Activated naive CD8-positive, alpha-beta T cell treated with anti-CD3 and anti-CD28 coated beads for 36 hours (primary cell): ENCODE measurements at regions not wholly inside any gene's neighbourhood (a gene's known extent, or its start where the extent isn't known, plus 50 kb on each side); places are given as distances from the start of the nearest gene placed in this dataset.
"Not testable (repeated sequence)": the region's sequence is repeated elsewhere in the genome, so short reads cannot be mapped to it uniquely, and the experiment has no call there.

Experiments
- DNase-seq: peaks from one replicate; pipeline ENCODE4 v3.0.0; 2021
- H3K27ac Mint-ChIP-seq: one replicate; pipeline ENCODE4 v1.8.0; 2022; ENCODE audit warnings: mild to moderate bottlenecking, moderate library complexity, mixed read lengths
- H3K27me3 Mint-ChIP-seq: one replicate; pipeline ENCODE4 v1.8.0; 2022; ENCODE audit warnings: mild to moderate bottlenecking, mixed read lengths
- H3K36me3 Mint-ChIP-seq: one replicate; pipeline ENCODE4 v1.8.0; 2021; ENCODE audit warnings: mild to moderate bottlenecking, mixed read lengths
- H3K4me1 Mint-ChIP-seq: one replicate; pipeline ENCODE4 v1.8.0; 2021; ENCODE audit warnings: mixed read lengths
- H3K4me3 Mint-ChIP-seq: one replicate; pipeline ENCODE4 v1.8.0; 2022; ENCODE audit warnings: mild to moderate bottlenecking, moderate library complexity, mixed read lengths
- H3K9me3 Mint-ChIP-seq: one replicate; pipeline ENCODE4 v1.8.0; 2022; ENCODE audit warnings: mixed read lengths

DNA sequence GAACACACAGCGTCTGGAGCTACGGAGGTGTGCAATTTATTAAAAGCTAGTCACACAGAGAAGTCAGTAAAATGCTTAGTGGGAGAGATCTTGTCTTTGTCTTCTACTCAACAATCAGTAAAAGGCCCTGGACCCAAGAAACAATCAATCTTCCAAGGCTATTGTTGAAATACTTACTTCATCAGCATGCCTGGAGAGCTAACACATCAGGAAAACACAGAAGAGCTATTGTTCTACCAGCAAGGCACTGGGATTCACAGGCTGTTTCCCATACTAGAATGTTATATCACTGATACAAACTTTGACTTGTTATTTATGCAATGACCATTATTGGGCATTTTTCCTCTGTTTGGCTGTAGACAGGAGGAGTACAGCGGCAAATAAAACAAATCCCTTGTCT, 247.8 kb upstream of the ERCC4 start:
- DNase-seq: no peak
- H3K4me3 Mint-ChIP-seq: no peak overlapping the region
- no peak overlapping the region for H3K27ac Mint-ChIP-seq
- peaks cover 7% of the 10 kb centered on the region for H3K27me3 Mint-ChIP-seq
- no peaks in the 10 kb centered on the region for H3K36me3 Mint-ChIP-seq
- peaks cover 2% of the 10 kb centered on the region for H3K9me3 Mint-ChIP-seq
- no peaks in the 10 kb centered on the region for H3K4me1 Mint-ChIP-seq

DNA sequence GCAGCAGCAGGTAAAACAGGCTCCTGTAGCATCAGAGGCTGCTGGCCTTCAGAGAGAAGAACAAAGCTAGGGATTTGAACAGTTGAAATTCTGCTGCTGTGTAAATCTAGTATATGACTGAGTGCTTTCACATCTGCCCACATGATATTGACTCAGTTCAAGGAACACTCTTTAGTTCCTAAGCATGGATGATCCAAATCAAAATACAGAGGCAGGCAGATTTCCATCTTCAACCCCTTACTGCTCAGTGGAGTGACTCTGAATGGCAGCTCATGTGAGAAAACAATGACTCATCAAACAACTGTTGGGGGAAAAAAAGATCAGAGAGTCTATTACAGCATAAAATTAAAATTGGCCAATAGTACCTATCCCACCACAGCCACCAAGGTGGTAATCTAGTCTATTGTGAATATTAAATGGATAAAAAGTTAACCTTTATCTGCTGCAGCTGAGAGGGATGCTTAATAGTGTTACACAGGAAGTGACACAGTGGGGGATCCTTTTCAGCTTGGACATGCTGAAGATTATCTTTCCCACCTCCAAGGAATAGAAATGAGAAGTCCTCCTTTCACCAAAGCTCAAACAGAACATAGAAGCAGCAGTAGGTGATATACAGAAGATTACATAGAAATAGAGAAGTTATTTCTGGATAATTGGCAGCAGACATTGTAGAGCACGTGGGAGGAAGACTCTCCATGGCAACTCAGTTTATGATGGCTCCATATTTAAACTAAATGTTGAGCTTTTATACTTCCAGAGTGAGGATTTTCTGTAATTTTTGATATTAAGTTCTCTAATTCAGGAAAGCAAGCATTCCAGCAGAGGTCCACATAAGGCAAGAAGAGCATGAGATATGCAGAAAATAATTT, 239.7 kb upstream of the ERCC4 start:
- no peaks in the 10 kb centered on the region for H3K36me3 Mint-ChIP-seq
- no peak for DNase-seq
- peaks cover 9% of the 10 kb centered on the region for H3K27me3 Mint-ChIP-seq
- no peaks in the 10 kb centered on the region for H3K4me1 Mint-ChIP-seq
- peaks cover 1% of the 10 kb centered on the region for H3K9me3 Mint-ChIP-seq
- no peak overlapping the region for H3K27ac Mint-ChIP-seq
- H3K4me3 Mint-ChIP-seq: no peak overlapping the region

DNA sequence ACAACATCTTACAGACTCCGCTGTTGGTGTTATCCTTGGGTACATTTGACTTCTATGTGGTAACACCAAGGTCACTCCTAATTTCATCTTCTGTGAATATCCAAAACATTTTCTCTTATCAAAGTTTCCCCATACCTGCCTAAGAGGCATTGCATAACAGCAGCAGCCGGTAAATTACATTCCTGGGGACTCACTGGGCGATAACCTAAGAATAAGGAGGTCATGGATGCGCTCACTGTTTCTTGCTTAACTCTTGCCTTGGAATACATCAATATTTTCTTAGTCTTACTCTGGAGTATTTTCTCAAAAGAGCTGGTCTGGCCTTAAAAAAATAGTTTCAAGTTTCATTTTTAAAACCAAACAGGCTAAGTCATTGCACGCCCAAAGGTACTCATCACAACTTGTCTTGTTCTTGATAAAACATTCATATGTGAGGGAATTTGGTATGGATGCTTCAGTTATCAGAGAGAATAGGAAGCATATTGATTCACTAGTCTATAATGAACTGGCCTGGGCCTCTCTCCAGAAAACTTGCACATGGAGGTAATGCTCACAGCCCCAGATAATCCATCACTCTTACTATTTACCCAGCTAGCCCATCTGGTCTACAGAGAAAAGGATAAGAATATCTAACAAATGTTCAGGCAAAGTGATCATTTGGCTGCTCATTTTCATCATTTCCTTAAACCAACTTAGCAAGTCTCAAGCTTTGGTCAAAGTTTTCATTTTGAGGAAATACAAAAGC, 235.0 kb upstream of the ERCC4 start:
- DNase-seq: no peak
- H3K27me3 Mint-ChIP-seq: peaks cover 5% of the 10 kb centered on the region
- no peaks in the 10 kb centered on the region for H3K36me3 Mint-ChIP-seq
- H3K9me3 Mint-ChIP-seq: no peaks in the 10 kb centered on the region
- no peak overlapping the region for H3K4me3 Mint-ChIP-seq
- H3K4me1 Mint-ChIP-seq: no peaks in the 10 kb centered on the region
- H3K27ac Mint-ChIP-seq: no peak overlapping the region

DNA sequence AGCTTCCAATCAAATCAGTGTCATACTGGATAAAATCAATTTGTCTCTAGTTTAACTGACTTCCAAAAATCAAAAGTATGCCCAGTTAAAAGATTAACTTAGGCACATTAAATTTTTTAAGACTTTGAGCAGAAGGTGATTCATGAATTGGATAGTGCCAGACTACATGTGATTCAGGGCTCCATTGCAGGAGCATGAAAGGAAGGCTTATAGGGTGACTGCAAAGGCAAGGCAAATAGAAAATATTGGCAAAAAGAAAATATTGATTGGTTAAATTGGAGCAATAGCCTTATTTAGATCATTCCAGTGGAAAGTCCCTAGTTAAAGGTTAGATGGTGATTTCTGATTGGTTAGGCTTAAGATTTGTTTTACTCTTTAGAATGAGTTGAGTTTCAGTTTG, 223.9 kb upstream of the ERCC4 start:
- H3K27ac Mint-ChIP-seq: no peak overlapping the region
- peaks cover 23% of the 10 kb centered on the region for H3K9me3 Mint-ChIP-seq
- no peak overlapping the region for H3K4me3 Mint-ChIP-seq
- DNase-seq: no peak
- no peaks in the 10 kb centered on the region for H3K36me3 Mint-ChIP-seq
- H3K4me1 Mint-ChIP-seq: no peaks in the 10 kb centered on the region
- peaks cover 3% of the 10 kb centered on the region for H3K27me3 Mint-ChIP-seq

DNA sequence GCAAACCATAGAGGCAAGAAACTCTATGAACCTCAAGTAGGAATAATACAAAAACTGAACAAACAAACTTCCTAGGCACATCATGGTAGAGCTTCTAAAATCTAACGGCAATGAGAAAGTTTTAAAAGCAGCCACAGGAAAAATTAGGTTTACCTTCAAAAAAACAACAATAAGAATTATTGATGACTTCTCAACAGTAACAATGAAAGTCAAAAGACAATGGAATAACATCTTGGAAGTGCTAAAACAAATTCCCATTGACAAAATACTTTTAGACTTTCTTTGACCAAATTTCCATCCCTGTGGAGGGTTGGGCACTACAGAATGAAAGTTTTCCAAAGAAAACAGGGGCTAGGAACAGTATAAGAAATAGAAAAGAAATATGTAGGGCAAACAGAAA, 222.9 kb upstream of the ERCC4 start:
- H3K9me3 Mint-ChIP-seq: peaks cover 26% of the 10 kb centered on the region
- no peaks in the 10 kb centered on the region for H3K36me3 Mint-ChIP-seq
- H3K27ac Mint-ChIP-seq: no peak overlapping the region
- H3K27me3 Mint-ChIP-seq: peaks cover 3% of the 10 kb centered on the region
- no peak for DNase-seq
- H3K4me3 Mint-ChIP-seq: no peak overlapping the region
- H3K4me1 Mint-ChIP-seq: no peaks in the 10 kb centered on the region

DNA sequence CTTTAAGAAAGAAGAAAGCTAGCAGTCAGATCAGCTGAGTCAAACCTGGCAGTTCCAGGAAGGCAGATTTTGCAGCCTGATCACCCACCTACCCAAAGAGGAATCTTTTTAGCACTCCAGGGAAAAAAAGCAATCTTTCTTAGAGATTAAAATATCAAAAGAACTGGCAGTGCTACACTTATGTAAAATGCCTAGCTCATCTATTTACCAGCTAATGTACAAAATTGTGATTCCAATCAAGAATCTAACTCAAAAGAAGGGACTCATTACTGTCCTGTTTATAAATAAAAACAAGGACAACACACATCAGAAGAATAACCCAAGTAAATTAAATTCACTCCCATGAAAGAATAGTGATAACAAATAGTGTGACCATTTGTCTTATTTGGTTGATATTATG, 222.4 kb upstream of the ERCC4 start:
- H3K9me3 Mint-ChIP-seq: peaks cover 21% of the 10 kb centered on the region
- no peak for DNase-seq
- H3K27me3 Mint-ChIP-seq: no peaks in the 10 kb centered on the region
- no peak overlapping the region for H3K4me3 Mint-ChIP-seq
- H3K27ac Mint-ChIP-seq: no peak overlapping the region
- H3K36me3 Mint-ChIP-seq: no peaks in the 10 kb centered on the region
- no peaks in the 10 kb centered on the region for H3K4me1 Mint-ChIP-seq

DNA sequence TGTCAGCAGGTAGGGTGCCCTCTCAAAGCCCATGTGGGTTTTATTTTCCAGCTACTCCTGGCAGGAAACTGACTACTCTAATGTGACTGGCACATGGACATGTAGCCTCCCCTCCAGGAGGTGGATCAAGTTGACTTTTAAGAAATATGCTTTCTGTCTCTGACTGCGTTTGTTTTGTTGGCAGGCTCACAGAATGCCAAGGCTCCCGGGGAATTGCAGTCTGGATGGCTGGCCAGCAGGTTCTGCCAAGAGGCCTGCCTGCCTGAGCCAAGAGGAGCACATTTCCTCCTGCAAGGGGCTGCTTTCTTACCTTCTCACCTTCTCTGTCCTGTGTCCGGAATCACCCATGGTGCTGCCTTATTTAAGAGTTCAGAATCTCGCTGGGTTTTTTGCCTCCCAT, 217.3 kb upstream of the ERCC4 start:
- no peak overlapping the region for H3K27ac Mint-ChIP-seq
- H3K9me3 Mint-ChIP-seq: peaks cover 20% of the 10 kb centered on the region
- H3K27me3 Mint-ChIP-seq: no peaks in the 10 kb centered on the region
- no peaks in the 10 kb centered on the region for H3K4me1 Mint-ChIP-seq
- H3K4me3 Mint-ChIP-seq: no peak overlapping the region
- no peaks in the 10 kb centered on the region for H3K36me3 Mint-ChIP-seq
- no peak for DNase-seq

DNA sequence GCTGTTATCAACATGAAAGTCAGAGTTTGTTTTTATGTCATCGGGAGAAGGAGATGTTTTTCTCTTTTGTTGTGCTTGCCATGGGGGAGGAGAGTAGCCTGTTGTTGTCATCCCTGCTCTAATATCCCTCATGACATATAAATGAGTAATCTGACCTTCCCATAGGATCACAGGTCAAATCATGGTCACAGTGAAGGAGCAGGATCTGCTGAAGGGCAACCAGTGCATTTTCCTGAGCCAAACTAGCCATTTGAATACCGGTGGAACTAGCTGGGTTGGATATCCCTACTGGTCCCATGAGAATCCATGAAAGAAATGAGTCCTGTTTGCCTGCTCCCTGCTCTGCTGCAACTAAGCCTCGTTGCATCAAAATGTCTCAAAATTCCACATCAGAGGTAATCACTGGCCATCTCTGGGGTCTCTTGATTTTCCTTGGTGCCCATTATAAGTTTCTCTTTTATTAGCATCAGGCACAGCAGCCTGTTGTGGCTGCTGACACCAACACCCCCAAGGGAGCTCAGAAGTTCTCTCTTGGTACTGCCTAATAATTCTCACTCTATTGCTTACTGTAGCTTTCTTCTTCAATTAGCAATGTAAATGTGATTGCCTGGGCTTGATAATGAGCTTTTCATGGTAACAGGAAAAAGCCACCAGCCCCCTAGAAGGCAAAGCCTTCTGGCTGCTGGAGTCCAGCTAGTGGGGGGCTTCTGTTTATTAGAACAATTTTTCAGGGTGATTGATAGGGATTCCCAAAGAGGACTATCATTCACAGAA, 211.4 kb upstream of the ERCC4 start:
- H3K9me3 Mint-ChIP-seq: peaks cover 12% of the 10 kb centered on the region
- no peaks in the 10 kb centered on the region for H3K36me3 Mint-ChIP-seq
- H3K27me3 Mint-ChIP-seq: no peaks in the 10 kb centered on the region
- H3K27ac Mint-ChIP-seq: no peak overlapping the region
- no peaks in the 10 kb centered on the region for H3K4me1 Mint-ChIP-seq
- no peak overlapping the region for H3K4me3 Mint-ChIP-seq
- DNase-seq: no peak

DNA sequence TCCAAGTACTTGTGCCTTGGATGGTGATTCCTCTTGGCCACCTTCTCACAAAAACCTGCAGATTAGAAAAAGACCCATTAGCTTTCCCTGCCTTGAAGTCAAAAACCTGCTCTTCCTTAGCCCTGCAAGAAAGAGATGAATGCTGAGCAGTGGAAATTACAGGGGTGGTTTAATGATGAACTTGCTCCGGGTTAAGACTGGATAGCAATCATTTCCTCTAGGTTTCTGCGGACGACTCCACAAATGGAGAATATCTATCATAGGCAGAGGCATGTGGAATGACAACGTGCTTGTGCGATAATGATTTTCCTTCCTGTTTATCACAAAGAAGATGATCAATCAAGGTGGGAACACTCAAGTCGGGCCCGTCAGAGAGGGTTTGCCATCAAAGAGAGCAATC, 201.2 kb upstream of the ERCC4 start:
- Mint-ChIP-seq H3K27ac (no peak overlapping the region), H3K36me3 (no peaks in the 10 kb centered on the region), H3K4me3 (no peak overlapping the region), H3K9me3 (peaks cover 1% of the 10 kb centered on the region), H3K4me1 (no peaks in the 10 kb centered on the region), H3K27me3 (no peaks in the 10 kb centered on the region)
- no peak for DNase-seq

DNA sequence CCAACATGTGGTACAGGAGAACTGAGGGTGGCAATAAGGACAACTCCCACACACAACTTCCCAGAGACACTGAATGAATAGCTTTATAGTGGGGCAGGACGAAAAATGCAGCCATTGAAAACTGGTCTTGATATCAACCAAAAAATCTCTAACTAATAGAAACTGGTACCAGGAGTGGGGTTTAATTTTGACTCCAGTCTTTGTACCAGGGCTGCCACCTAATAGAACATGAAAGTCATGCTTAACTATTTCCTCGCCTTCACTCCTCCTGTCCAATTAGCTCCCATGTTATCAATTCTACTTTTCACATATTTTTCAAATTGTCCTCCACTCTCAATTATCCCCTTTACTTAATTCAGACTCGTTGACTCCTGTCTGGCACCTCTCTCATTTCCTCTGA, 192.0 kb upstream of the ERCC4 start:
- Mint-ChIP-seq H3K4me1 (no peaks in the 10 kb centered on the region), H3K4me3 (no peak overlapping the region), H3K9me3 (peaks cover 9% of the 10 kb centered on the region), H3K36me3 (no peaks in the 10 kb centered on the region), H3K27ac (no peak overlapping the region), H3K27me3 (no peaks in the 10 kb centered on the region)
- no peak for DNase-seq

DNA sequence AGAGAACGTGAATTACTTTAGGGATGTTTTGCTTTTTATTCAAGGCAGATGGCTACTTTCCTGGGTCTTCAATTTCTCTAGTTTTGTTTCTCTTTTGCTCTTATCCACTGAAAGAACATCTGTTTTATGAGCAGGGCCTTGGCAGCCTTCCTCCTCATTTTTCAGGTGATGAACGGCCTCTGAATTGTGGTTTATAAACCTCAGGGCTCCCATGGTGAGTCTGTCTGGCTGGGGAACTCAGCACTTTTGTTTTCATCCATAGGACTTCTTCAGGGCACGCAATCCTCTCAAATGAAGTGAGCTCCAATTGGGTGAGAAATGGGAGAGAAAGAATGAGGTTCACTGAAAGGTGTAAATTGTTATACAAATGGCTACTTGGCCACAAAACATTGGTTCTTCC, 186.4 kb upstream of the ERCC4 start:
- no peak for DNase-seq
- Mint-ChIP-seq H3K4me3 (no peak overlapping the region), H3K27me3 (no peaks in the 10 kb centered on the region), H3K9me3 (peaks cover 3% of the 10 kb centered on the region), H3K36me3 (no peaks in the 10 kb centered on the region), H3K27ac (no peak overlapping the region), H3K4me1 (no peaks in the 10 kb centered on the region)

DNA sequence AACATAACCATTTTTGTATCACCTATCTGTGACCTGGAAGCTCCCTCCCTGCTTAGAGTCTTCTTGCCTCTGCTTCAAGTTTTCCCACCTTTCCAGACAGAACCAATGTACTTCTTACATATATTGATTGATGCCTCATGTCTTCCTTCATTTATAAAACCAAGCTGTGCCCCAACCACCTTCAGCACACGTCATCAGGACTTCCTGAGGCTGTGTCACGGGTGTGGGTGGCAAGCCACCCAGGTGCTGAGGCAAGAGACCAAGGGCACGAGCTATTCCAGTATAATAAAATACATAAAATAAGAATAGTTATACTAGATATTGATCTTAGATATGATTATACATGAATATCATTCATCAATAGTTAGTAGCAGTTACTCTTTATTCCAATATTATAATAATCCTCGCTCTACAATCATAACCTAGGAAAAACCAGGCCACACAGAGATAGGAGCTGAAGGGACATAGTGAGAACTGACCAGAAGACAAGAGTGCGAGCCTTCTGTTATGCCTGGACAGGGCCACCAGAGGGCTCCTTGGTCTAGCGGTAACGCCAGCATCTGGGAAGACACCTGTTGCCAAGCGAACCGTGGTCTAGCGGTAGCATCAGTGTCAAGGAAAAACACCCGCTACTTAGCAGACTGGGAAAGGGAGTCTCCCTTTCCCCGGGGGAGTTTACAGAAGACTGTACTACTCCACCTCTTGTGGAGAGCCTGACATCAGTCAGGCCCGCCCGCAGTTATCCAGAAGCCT, 180.2 kb upstream of the ERCC4 start:
- not testable (repeated sequence) for H3K4me1 Mint-ChIP-seq, DNase-seq, H3K36me3 Mint-ChIP-seq, H3K27ac Mint-ChIP-seq, H3K9me3 Mint-ChIP-seq, H3K4me3 Mint-ChIP-seq, H3K27me3 Mint-ChIP-seq

DNA sequence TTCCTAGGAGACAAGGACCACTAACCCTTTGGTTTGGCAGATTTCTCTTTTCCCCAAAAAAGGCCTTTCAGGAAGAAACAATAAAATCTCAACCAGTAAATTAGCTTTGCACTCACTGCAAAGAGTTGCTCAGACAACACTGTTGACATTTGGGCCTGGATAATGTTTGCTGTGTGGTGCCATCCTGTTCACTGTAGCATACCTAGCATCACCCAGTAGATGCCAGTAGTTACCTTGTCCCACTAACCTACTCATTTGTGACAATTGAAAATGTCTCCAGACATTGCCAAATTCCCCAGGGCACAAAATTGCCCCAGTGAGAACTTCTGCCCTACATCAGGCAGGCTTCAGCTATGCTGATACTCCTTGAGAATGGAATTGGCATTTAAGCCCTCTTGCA, 177.0 kb upstream of the ERCC4 start:
- DNase-seq: no peak
- Mint-ChIP-seq H3K4me3 (no peak overlapping the region), H3K27me3 (no peaks in the 10 kb centered on the region), H3K27ac (no peak overlapping the region), H3K9me3 (peaks cover 8% of the 10 kb centered on the region), H3K4me1 (no peaks in the 10 kb centered on the region), H3K36me3 (no peaks in the 10 kb centered on the region)

DNA sequence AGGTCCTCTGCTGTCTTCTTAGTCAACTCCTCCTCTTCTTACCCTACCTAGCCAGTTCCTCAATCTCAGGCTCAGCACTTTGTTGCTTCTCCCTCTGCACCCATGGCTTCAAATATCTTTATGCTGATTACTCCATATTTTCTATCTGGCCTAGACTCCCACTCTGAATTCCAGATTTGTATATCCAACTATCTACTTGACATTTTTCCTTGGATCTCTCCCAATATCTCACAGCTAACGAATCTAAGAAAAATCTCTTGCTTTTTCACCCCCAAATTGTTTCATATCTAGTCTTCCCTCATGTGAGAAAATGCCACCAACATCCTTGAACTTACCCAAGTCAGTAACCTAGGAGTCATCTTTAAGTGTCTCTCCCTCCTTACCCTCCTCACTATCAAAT, 176.4 kb upstream of the ERCC4 start:
- H3K27ac Mint-ChIP-seq: no peak overlapping the region
- H3K9me3 Mint-ChIP-seq: peaks cover 8% of the 10 kb centered on the region

More for the DNA sequence above, 176.4 kb upstream of the ERCC4 start:
- no peaks in the 10 kb centered on the region for H3K4me1 Mint-ChIP-seq
- no peaks in the 10 kb centered on the region for H3K27me3 Mint-ChIP-seq
- no peaks in the 10 kb centered on the region for H3K36me3 Mint-ChIP-seq
- no peak overlapping the region for H3K4me3 Mint-ChIP-seq
- DNase-seq: no peak
